Progenitor cell of endocrine pancreas (in vitro differentiated cells): ENCODE measurements at regions not wholly inside any gene's neighbourhood (a gene's known extent, or its start where the extent isn't known, plus 50 kb on each side); places are given as distances from the start of the nearest gene placed in this dataset.

Experiments used
- DNase-seq: peaks from one replicate; pipeline ENCODE4 v3.0.0; 2021; ENCODE audit warnings: low spot score; ENCODE audit not compliant: unreplicated experiment
- H3K27ac Mint-ChIP-seq: 2 replicates; pipeline ENCODE4 v1.8.0; 2021; ENCODE audit warnings: mild to moderate bottlenecking, moderate library complexity, mixed read lengths
- H3K27me3 Mint-ChIP-seq: 2 replicates; pipeline ENCODE4 v1.8.0; 2021; ENCODE audit warnings: mixed read lengths
- H3K36me3 Mint-ChIP-seq: 2 replicates; pipeline ENCODE4 v1.8.0; 2022; ENCODE audit warnings: mixed read lengths; ENCODE audit not compliant: insufficient read depth
- H3K4me1 Mint-ChIP-seq: 2 replicates; pipeline ENCODE4 v1.8.0; 2021; ENCODE audit warnings: low read depth, mixed read lengths
- H3K4me3 Mint-ChIP-seq: 2 replicates; pipeline ENCODE4 v1.8.0; 2021; ENCODE audit warnings: low read depth, mild to moderate bottlenecking, moderate library complexity, mixed read lengths
- H3K9me3 Mint-ChIP-seq: 2 replicates; pipeline ENCODE4 v1.8.0; 2021; ENCODE audit warnings: low read depth, mixed read lengths
- TF ChIP-seq, protein P1 (sequence below): fragments of 200-600 bp; sonication (generic); IDR thresholded peaks from one replicate; pipeline ENCODE4 v1.5.0; 2021; ENCODE audit warnings: antibody characterized with exemption, mild to moderate bottlenecking; ENCODE audit not compliant: unreplicated experiment

DNA sequence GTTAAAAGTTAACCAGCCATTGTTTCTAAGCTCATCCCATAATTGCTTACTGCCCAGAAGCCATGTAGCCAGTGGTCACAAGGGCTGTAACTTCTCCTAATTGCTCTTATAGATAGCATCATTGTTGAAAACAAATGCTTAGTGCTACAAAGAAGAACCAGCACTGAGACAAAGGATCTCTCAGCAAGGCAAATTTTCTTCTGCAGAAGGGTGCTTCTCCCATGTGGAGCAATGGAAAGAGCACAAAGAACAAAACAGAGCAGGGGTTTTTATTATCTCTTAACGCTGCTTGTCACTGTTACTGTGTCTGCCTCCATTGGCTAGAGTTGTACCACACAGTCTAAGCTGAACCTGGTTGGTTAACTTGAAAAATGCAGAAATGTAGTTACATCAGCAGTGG is 1036.8 kb downstream of the UQCRFS1 start:
- H3K27ac Mint-ChIP-seq: peak overlapping the region; percentile 21
- TF ChIP-seq, protein P1, sequence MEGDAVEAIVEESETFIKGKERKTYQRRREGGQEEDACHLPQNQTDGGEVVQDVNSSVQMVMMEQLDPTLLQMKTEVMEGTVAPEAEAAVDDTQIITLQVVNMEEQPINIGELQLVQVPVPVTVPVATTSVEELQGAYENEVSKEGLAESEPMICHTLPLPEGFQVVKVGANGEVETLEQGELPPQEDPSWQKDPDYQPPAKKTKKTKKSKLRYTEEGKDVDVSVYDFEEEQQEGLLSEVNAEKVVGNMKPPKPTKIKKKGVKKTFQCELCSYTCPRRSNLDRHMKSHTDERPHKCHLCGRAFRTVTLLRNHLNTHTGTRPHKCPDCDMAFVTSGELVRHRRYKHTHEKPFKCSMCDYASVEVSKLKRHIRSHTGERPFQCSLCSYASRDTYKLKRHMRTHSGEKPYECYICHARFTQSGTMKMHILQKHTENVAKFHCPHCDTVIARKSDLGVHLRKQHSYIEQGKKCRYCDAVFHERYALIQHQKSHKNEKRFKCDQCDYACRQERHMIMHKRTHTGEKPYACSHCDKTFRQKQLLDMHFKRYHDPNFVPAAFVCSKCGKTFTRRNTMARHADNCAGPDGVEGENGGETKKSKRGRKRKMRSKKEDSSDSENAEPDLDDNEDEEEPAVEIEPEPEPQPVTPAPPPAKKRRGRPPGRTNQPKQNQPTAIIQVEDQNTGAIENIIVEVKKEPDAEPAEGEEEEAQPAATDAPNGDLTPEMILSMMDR: no peak
- H3K9me3 Mint-ChIP-seq: peaks cover 23% of the 10 kb centered on the region
- no peak overlapping the region for H3K4me3 Mint-ChIP-seq
- H3K27me3 Mint-ChIP-seq: no peaks in the 10 kb centered on the region
- H3K4me1 Mint-ChIP-seq: no peaks in the 10 kb centered on the region
- H3K36me3 Mint-ChIP-seq: no peaks in the 10 kb centered on the region
- DNase-seq: no peak

DNA sequence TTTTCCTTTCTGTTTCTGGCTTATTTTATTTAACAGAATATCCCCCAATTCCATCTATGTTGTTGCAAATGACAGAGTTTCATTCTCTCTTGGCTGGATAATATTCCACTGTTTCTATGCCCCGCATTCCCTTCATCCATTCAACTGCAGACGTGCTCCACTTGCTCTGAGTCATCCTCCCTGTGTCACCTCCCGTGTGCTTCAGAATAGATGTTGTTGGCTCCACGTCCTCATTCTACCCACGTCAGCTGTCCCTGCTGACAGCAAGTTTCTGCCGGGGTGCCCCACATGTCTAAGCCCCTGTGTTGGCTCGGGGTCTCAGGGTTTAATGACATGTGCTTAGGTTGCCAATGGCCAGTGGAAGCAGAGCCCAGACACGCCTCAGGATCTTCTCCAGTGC is 1041.0 kb downstream of the UQCRFS1 start:
- H3K27me3 Mint-ChIP-seq: peaks cover 12% of the 10 kb centered on the region
- H3K36me3 Mint-ChIP-seq: no peaks in the 10 kb centered on the region
- H3K9me3 Mint-ChIP-seq: peaks cover 12% of the 10 kb centered on the region
- no peak for DNase-seq
- H3K27ac Mint-ChIP-seq: peak overlapping the region; percentile 7
- peaks cover 4% of the 10 kb centered on the region for H3K4me1 Mint-ChIP-seq
- H3K4me3 Mint-ChIP-seq: no peak overlapping the region
- TF ChIP-seq, protein P1: no peak

DNA sequence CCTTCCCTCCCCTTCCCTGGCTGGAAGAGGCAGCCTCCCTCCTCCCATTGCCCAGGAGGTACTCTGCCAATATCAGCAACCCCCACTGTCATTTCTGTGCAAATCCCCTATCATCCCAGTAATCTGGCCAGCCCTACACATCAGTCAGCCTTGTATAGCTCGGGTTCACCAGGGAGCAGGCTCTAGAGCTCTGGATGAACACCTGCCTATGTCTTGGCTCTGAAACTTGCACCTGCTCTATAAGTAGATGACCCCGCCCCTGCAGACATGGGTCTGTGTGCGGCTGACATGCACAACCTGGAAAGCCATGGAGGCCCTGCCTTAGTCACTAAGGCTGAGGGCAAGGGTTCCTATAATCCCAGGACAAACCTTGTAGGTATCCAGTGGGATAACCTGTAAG is 1042.9 kb downstream of the UQCRFS1 start:
- TF ChIP-seq, protein P1: no peak
- DNase-seq: no peak
- H3K27me3 Mint-ChIP-seq: peaks cover 12% of the 10 kb centered on the region
- H3K27ac Mint-ChIP-seq: peak overlapping the region; percentile 64
- peaks cover 4% of the 10 kb centered on the region for H3K4me1 Mint-ChIP-seq
- no peak overlapping the region for H3K4me3 Mint-ChIP-seq
- no peaks in the 10 kb centered on the region for H3K36me3 Mint-ChIP-seq
- H3K9me3 Mint-ChIP-seq: no peaks in the 10 kb centered on the region

DNA sequence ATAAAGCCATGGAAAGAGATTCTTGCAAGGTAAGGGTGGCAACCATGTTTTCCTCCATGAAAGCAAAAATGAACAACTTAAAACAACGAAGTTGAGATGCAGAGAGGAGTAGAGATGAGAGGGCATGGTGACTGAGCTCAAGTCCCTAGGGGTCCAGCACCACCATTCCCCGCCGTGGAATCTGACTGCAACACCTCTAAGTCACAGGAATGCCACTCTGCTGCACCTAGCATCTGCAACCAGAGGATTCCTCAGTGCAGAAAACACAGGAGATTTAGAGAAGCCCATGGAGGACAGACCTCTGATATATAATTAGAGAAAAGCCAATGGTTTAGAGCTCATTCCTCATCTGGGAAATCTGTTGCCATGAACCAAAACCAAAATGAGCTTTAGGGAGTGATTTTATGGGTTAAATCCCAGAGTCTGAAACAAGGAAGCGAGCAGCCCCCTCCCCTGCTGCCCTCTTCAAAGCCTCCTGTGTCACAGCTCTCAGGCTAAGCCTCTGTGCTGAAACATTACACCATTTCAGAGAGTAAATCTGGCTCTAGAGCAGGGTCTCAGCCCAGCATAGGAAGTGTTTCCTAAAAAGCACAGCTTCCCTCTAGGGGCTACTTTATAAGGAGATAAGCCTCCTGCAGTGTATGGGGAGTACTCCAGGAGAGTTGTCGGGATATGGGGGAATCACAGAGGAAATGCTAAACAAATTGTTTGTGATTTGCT is 1043.6 kb downstream of the UQCRFS1 start:
- peaks cover 4% of the 10 kb centered on the region for H3K4me1 Mint-ChIP-seq
- DNase-seq: no peak
- no peak overlapping the region for H3K27ac Mint-ChIP-seq
- no peaks in the 10 kb centered on the region for H3K36me3 Mint-ChIP-seq
- TF ChIP-seq, protein P1: no peak
- H3K9me3 Mint-ChIP-seq: no peaks in the 10 kb centered on the region
- no peak overlapping the region for H3K4me3 Mint-ChIP-seq
- H3K27me3 Mint-ChIP-seq: peaks cover 12% of the 10 kb centered on the region

DNA sequence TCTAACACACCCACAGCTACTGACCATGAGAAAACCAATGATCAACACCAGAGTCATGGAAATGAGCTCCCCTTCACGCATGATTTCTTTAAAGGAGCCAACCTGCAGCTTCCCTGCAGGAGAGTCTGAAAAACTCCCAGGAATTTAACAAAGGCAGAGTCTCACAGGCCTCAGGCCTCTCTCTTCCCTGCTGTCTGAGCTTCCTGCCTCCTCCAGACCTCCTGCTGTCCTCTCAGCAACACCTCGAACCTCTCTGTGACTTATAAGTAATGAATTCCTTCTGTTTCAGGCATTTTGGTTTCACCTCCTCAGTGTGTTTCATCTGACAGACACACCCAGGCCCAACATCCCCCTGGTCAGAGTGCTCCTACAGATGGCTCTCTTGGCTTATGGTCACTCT is 1044.4 kb downstream of the UQCRFS1 start:
- peaks cover 12% of the 10 kb centered on the region for H3K27me3 Mint-ChIP-seq
- TF ChIP-seq, protein P1: no peak
- H3K4me3 Mint-ChIP-seq: no peak overlapping the region
- peaks cover 4% of the 10 kb centered on the region for H3K4me1 Mint-ChIP-seq
- no peaks in the 10 kb centered on the region for H3K36me3 Mint-ChIP-seq
- no peak overlapping the region for H3K27ac Mint-ChIP-seq
- no peaks in the 10 kb centered on the region for H3K9me3 Mint-ChIP-seq
- DNase-seq: no peak
